Heart left ventricle (tissue), 16 donors: ENCODE measurements at regions not wholly inside any gene's neighbourhood (a gene's known extent, or its start where the extent isn't known, plus 50 kb on each side); places are given as distances from the start of the nearest gene placed in this dataset.

Experiments
- ATAC-seq, 4 donors: fragments of 200-7000 bp; cut with Tn5 transposase; one replicate each; pipeline ENCODE4 v1.9.1; 2020 to 2022; ENCODE audit warnings: moderate library complexity in 4 of 4, mild to moderate bottlenecking in 3 of 4, moderate number of reproducible peaks in 1 of 4
- DNase-seq, 5 donors: peaks; one replicate each; pipeline ENCODE4 v3.0.0-alpha.2; 2020
- H3K27ac ChIP-seq, 12 donors: fragments of 200-600 bp; sonication (generic) in 4 of 12; one replicate each; pipeline versions ENCODE4 v1.5.0 to v1.8.0; 2016 to 2022; ENCODE audit warnings: mild to moderate bottlenecking in 2 of 12
- H3K27me3 ChIP-seq, 9 donors: fragments of 200-600 bp; sonication (generic) in 2 of 9; one replicate each; pipeline versions ENCODE4 v1.5.1 to v1.8.0; 2016 to 2022; ENCODE audit warnings: mild to moderate bottlenecking in 3 of 9
- H3K36me3 ChIP-seq, 9 donors: fragments of 200-600 bp; sonication (generic) in 2 of 9; one replicate each; pipeline versions ENCODE4 v1.5.0 to v1.8.0; 2018 to 2022; ENCODE audit warnings: mild to moderate bottlenecking in 2 of 9
- H3K4me1 ChIP-seq, 12 donors: fragments of 200-600 bp; sonication (generic) in 4 of 12; one replicate each; pipeline versions ENCODE4 v1.5.0 to v1.8.0; 2016 to 2022; ENCODE audit warnings: mild to moderate bottlenecking in 3 of 12
- H3K4me3 ChIP-seq, 12 donors: fragments of 200-600 bp; sonication (generic) in 4 of 12; one replicate each; pipeline versions ENCODE4 v1.5.0 to v1.8.0; 2017 to 2022; ENCODE audit warnings: mild to moderate bottlenecking in 9 of 12, moderate library complexity in 4 of 12
- H3K9me3 ChIP-seq, 12 donors: fragments of 200-600 bp; sonication (generic) in 4 of 12; one replicate each; pipeline versions ENCODE4 v1.5.0 to v1.8.0; 2016 to 2022; ENCODE audit warnings: mild to moderate bottlenecking in 1 of 12
- CTCF ChIP-seq, 12 donors: fragments of 200-600 bp; sonication (generic) in 4 of 12; IDR thresholded peaks; one replicate each; pipeline versions ENCODE4 v1.5.0 to v1.8.0; 2018 to 2022; ENCODE audit warnings: antibody characterized with exemption in 12 of 12, mild to moderate bottlenecking in 5 of 12
- POLR2A ChIP-seq, 2 donors: fragments of 450-650 bp; IDR thresholded peaks; one replicate each; pipeline ENCODE4 v1.6.1; 2017; ENCODE audit warnings: antibody characterized with exemption in 2 of 2, mild to moderate bottlenecking in 2 of 2, moderate library complexity in 2 of 2
- WGBS, 4 donors: extraction: QIAGEN DNeasy Blood & Tissue Kit in 2 of 4; methylation state at CpG; one replicate each; pipeline versions ENCODE4 v1.1.5 to v1.1.7; 2013 to 2018; 5-methylcytosine and 5-hydroxymethylcytosine counted together
- intact Hi-C, 10 donors: fragments of 100-400 bp; cut with DNase I; formaldehyde crosslinking; loops; one replicate each; pipeline versions ENCODE4 v1.11.1 to v1.14.2; 2022
- donor health status: ischemic (EF 13 %, LVEDD 7.1; RV severe dilation, severe dysfunction).
- donor health status: healthy with polysubstance abuse.
- donor health status: DM: no; HTN: yes; CAD: no.
- donor health status: DM: no; HTN: no; CAD: no.
- donor health status: ischemic (EF 25% LVEDD 6.9; RV normal size, moderate dysfunction).
- donor health status: ischemic (EF 25% LVEDD 5.7; RV mildly dilated, moderate dysfunction).
- donor health status: healthy.
- donor health status: DM: yes; HTN: yes; CAD: no.
- donor health status: ischemic (EF 35%, LVEDD 5.7; RV mildly dilated, moderate dysfunction).
- donor health status: nonischemic (EF 11% LVEDD 7.7; RV severe dilation, severe dysfunction).
- donor health status: DM: yes; HTN: yes; CAD: no.
- donor health status: PGD.
- donor health status: ischemic (EF 29% LVEDD 5.4; RV normal size, mild dysfunction).
- donor health status: nonischemic (EF 23%, LVEDD 6.1; RV moderate dilation, normal function).

GRCh38 chr16:9331503-9331902 lies 240.1 kb downstream of the HAPSTR1 start:
- intact Hi-C loops = no loop called here
- Histone ChIP-seq H3K4me3 (no peak overlapping the region), H3K27me3 (peaks cover 0 to 3% (median 0%) of the 10 kb centered on the region in 9 donors), H3K36me3 (no peaks in the 10 kb centered on the region), H3K4me1 (no peaks in the 10 kb centered on the region), H3K9me3 (peaks cover 0 to 8% (median 0%) of the 10 kb centered on the region in 12 donors), H3K27ac (no peak overlapping the region)
- no peak for TF ChIP-seq POLR2A (IDR thresholded peaks at IDR 0.05)
- DNase-seq = no peak
- no peak for ATAC-seq
- WGBS, 4 donors = 76 to 94% (median 84%) methylated on average over 1 of the region's 1 CpG

GRCh38 chr16:9332574-9333148 lies 241.2 kb downstream of the HAPSTR1 start:
- DNase-seq (no peak), ATAC-seq (no peak)
- Histone ChIP-seq H3K4me3 (no peak overlapping the region), H3K27ac (no peak overlapping the region), H3K36me3 (no peaks in the 10 kb centered on the region), H3K9me3 (peaks cover 0 to 8% (median 0%) of the 10 kb centered on the region in 12 donors), H3K4me1 (no peaks in the 10 kb centered on the region), H3K27me3 (peaks cover 0 to 3% (median 0%) of the 10 kb centered on the region in 9 donors)
- TF ChIP-seq CTCF (IDR thresholded peaks at IDR 0.05) (no peak), POLR2A (IDR thresholded peaks at IDR 0.05) (no peak)
- intact Hi-C loops = no loop called here
- 90 to 95% (median 93%) methylated on average over 5 of the region's 5 CpGs for WGBS, 4 donors

GRCh38 chr16:9333469-9333868 lies 242.0 kb downstream of the HAPSTR1 start:
- DNase-seq (no peak), ATAC-seq (no peak)
- no peak for TF ChIP-seq CTCF (IDR thresholded peaks at IDR 0.05)
- no peak for TF ChIP-seq POLR2A (IDR thresholded peaks at IDR 0.05)
- Histone ChIP-seq H3K27me3 (peaks cover 0 to 3% (median 0%) of the 10 kb centered on the region in 9 donors), H3K9me3 (peaks cover 0 to 8% (median 0%) of the 10 kb centered on the region in 12 donors), H3K4me3 (no peak overlapping the region), H3K4me1 (no peaks in the 10 kb centered on the region), H3K36me3 (no peaks in the 10 kb centered on the region), H3K27ac (no peak overlapping the region)
- intact Hi-C loops = no loop called here
- 86 to 100% (median 90%) methylated on average over 2 of the region's 2 CpGs for WGBS, 4 donors

GRCh38 chr16:9334103-9334502 lies 242.7 kb downstream of the HAPSTR1 start:
- TF ChIP-seq CTCF (IDR thresholded peaks at IDR 0.05) (no peak), POLR2A (IDR thresholded peaks at IDR 0.05) (no peak)
- Histone ChIP-seq H3K36me3 (no peaks in the 10 kb centered on the region), H3K9me3 (peaks cover 0 to 8% (median 0%) of the 10 kb centered on the region in 12 donors), H3K4me1 (no peaks in the 10 kb centered on the region), H3K4me3 (no peak overlapping the region), H3K27me3 (peaks cover 0 to 3% (median 0%) of the 10 kb centered on the region in 9 donors), H3K27ac (no peak overlapping the region)
- DNase-seq = no peak
- intact Hi-C loops = no loop called here
- ATAC-seq = no peak
- 90 to 95% (median 91%) methylated on average over 1 of the region's 1 CpG for WGBS, 4 donors
